ENCODE measurements at regions not wholly inside any gene's neighbourhood (a gene's known extent, or its start where the extent isn't known, plus 50 kb on each side); places are given as distances from the start of the nearest gene placed in this dataset.
"Not testable (repeated sequence)": the region's sequence is repeated elsewhere in the genome, so short reads cannot be mapped to it uniquely, and the experiment has no call there.

- Mint-ChIP-seq H3K4me3 (no peak overlapping the region), H3K4me1 (no peaks in the 10 kb centered on the region), H3K27ac (no peak overlapping the region), H3K27me3 (peaks cover 27% of the 10 kb centered on the region), H3K9me3 (no peaks in the 10 kb centered on the region)
- DNase-seq (no peak), ATAC-seq (no peak)
Measured at GRCh38 chr11:134949121-134950090, 537.4 kb upstream of the B3GAT1 start.

DNA sequence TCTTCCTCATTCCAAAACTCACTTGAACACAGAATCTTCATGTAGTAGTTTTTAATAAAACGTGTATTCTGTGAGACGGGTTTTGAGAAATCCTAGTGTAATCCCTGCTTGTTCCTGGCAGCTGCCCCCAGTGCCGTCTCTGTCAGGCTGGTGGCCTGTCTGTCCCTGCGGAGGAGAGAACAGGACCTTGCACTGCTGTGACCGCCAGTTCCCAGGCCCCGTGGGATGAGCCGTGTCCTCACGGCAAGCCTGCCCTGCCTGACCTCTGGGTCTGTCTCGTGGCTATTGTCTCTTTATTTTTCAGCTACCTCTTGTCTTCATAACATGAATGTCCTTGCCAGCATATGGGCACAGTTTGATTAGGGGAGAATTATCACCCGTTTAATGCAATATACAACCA is 535.5 kb upstream of the B3GAT1 start:
- DNase-seq, result no peak
- ATAC-seq, result no peak
- H3K4me3 Mint-ChIP-seq, result no peak overlapping the region
- H3K27ac Mint-ChIP-seq, result no peak overlapping the region
- no peaks in the 10 kb centered on the region for H3K4me1 Mint-ChIP-seq
- H3K9me3 Mint-ChIP-seq, result no peaks in the 10 kb centered on the region
- H3K27me3 Mint-ChIP-seq, result peaks cover 30% of the 10 kb centered on the region

- Mint-ChIP-seq H3K4me1 (no peaks in the 10 kb centered on the region), H3K9me3 (no peaks in the 10 kb centered on the region), H3K4me3 (no peak overlapping the region), H3K27me3 (peaks cover 22% of the 10 kb centered on the region), H3K27ac (no peak overlapping the region)
- DNase-seq (no peak), ATAC-seq (no peak)
Measured at GRCh38 chr11:134945993-134946392, 534.0 kb upstream of the B3GAT1 start.

DNA sequence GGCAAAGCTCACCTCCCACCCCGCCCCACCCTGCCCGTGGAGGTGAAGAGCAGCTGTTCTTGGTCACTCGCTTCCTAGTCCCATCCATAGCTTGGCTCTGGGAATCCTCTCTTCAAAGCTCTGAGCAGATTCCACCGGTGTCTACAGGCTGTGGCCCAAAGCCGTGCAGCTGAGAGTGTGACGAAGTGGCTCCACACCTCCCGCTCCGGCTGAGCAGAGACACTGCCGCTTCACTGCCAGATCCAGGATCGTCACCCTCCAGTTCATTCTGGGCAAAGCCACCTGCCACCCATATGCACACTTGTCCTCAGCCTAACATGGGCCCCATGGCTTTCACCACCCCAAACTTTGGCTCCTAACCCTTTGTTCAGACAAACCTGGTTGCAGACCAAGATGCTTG is 532.9 kb upstream of the B3GAT1 start:
- DNase-seq (no peak), ATAC-seq (no peak)
- Mint-ChIP-seq H3K27me3 (peaks cover 22% of the 10 kb centered on the region), H3K4me3 (no peak overlapping the region), H3K9me3 (no peaks in the 10 kb centered on the region), H3K27ac (no peak overlapping the region), H3K4me1 (no peaks in the 10 kb centered on the region)

- DNase-seq, result no peak
- H3K9me3 Mint-ChIP-seq, result no peaks in the 10 kb centered on the region
- H3K4me3 Mint-ChIP-seq, result no peak overlapping the region
- H3K27me3 Mint-ChIP-seq, result peaks cover 22% of the 10 kb centered on the region
- no peak for ATAC-seq
- no peaks in the 10 kb centered on the region for H3K4me1 Mint-ChIP-seq
- H3K27ac Mint-ChIP-seq, result no peak overlapping the region
Measured at GRCh38 chr11:134944131-134944530, 532.1 kb upstream of the B3GAT1 start.

GRCh38 chr11:134943544-134943943 is 531.5 kb upstream of the B3GAT1 start:
- Mint-ChIP-seq H3K9me3 (no peaks in the 10 kb centered on the region), H3K27ac (no peak overlapping the region), H3K27me3 (peaks cover 22% of the 10 kb centered on the region), H3K4me1 (no peaks in the 10 kb centered on the region), H3K4me3 (no peak overlapping the region)
- DNase-seq (no peak), ATAC-seq (no peak)

DNA sequence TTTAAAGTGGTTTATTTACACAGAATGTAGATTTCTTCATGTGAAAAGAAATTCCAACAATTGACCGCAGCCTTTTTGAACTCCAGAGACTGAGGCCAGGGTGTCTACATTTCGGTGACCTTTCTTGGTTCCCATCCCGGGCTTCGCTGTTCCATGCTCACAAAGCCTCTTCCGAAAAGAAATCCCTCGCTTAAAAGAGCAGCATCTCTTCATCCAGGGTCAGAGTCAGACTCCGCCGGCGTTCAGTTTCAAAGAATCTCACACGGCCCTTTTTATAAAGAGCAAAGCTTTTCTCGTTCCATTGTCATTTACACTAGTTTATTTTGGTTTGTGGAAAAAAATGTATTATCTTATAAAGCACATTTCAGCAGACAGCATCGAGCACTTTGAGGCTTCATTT is 530.6 kb upstream of the B3GAT1 start:
- H3K4me3 Mint-ChIP-seq, result no peak overlapping the region
- no peaks in the 10 kb centered on the region for H3K9me3 Mint-ChIP-seq
- H3K27ac Mint-ChIP-seq, result peak overlapping the region in 1 of 2 donors; percentile 19
- DNase-seq, result no peak
- no peak for ATAC-seq
- H3K4me1 Mint-ChIP-seq, result no peaks in the 10 kb centered on the region
- peaks cover 22% of the 10 kb centered on the region for H3K27me3 Mint-ChIP-seq

- ATAC-seq, H3K9me3 Mint-ChIP-seq, H3K27ac Mint-ChIP-seq, H3K4me3 Mint-ChIP-seq, H3K4me1 Mint-ChIP-seq, DNase-seq: not testable (repeated sequence)
- H3K27me3 Mint-ChIP-seq, result peaks cover 22% of the 10 kb centered on the region
Measured at GRCh38 chr11:134941936-134942600, 530.0 kb upstream of the B3GAT1 start.

GRCh38 chr11:134941326-134941725 is 529.3 kb upstream of the B3GAT1 start:
- Mint-ChIP-seq H3K27me3 (peaks cover 22% of the 10 kb centered on the region), H3K9me3 (no peaks in the 10 kb centered on the region), H3K4me3 (no peak overlapping the region), H3K4me1 (no peaks in the 10 kb centered on the region), H3K27ac (no peak overlapping the region)
- DNase-seq (no peak), ATAC-seq (no peak)

GRCh38 chr11:134940441-134941126 is 528.5 kb upstream of the B3GAT1 start:
- H3K4me3 Mint-ChIP-seq, result no peak overlapping the region
- no peaks in the 10 kb centered on the region for H3K4me1 Mint-ChIP-seq
- H3K27me3 Mint-ChIP-seq, result peaks cover 16% of the 10 kb centered on the region
- DNase-seq (no peak), ATAC-seq (no peak)
- no peaks in the 10 kb centered on the region for H3K9me3 Mint-ChIP-seq
- no peak overlapping the region for H3K27ac Mint-ChIP-seq

DNA sequence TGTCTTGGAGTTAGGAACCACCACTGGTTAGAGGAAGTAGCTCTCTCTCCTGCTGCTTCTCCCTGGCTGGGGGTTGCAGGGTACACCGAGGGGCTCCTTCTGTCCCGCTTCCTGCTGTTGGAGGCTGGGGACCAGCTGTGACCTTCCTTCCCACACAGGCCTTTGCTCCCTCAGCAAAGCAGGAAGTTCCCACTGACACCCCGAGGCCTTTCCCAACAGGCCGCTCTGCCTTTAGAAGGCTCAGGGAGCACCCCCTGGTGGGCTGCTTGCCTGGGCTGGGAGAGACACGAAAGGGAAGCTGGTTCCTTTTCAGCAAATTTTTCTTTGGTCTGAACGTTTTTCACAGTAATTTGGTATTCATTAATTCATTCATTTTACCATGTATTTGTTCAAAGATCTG is 527.9 kb upstream of the B3GAT1 start:
- Mint-ChIP-seq H3K9me3 (no peaks in the 10 kb centered on the region), H3K4me3 (no peak overlapping the region), H3K27me3 (peaks cover 13% of the 10 kb centered on the region), H3K27ac (no peak overlapping the region), H3K4me1 (no peaks in the 10 kb centered on the region)
- no peak for ATAC-seq
- DNase-seq, result no peak

- no peak for DNase-seq
- Mint-ChIP-seq H3K27ac (no peak overlapping the region), H3K27me3 (peaks cover 6% of the 10 kb centered on the region), H3K4me3 (no peak overlapping the region), H3K9me3 (no peaks in the 10 kb centered on the region), H3K4me1 (no peaks in the 10 kb centered on the region)
- ATAC-seq, result no peak
Measured at GRCh38 chr11:134939031-134939430, 527.0 kb upstream of the B3GAT1 start.

DNA sequence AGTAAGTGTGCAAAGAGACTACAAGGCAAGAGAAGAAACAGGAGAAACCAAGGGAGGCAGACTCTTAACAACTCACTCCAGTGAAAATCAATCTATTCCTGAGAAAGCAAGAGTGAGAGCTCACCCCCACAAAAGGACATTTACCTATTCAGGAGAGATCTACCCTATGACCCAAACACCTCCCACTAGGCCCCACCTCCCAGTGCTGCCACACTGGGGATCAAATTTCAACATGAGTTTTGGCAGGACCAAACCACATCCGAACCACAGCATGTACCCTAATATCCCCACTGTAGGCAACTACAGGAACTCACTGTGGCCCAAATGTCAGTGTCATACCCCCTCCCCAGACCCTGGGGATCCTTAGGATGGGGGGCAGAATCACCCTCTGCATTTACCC is 526.2 kb upstream of the B3GAT1 start:
- no peak overlapping the region for H3K4me3 Mint-ChIP-seq
- H3K9me3 Mint-ChIP-seq, result peaks cover 0 to 4% of the 10 kb centered on the region in 2 donors
- DNase-seq (no peak), ATAC-seq (no peak)
- no peaks in the 10 kb centered on the region for H3K4me1 Mint-ChIP-seq
- no peak overlapping the region for H3K27ac Mint-ChIP-seq
- H3K27me3 Mint-ChIP-seq, result no peaks in the 10 kb centered on the region

DNA sequence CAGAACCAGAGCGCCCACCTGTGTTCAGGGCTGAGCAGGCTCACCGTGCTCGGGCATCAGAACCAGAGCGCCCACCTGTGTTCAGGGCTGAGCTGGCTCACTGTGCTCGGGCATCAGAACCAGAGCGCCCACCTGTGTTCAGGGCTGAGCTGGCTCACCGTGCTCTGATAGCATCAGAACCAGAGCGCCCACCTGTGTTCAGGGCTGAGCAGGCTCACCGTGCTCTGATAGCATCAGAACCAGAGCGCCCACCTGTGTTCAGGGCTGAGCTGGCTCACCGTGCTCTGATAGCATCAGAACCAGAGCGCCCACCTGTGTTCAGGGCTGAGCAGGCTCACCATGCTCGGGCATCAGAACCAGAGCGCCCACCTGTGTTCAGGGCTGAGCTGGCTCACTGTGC is 525.2 kb upstream of the B3GAT1 start:
- H3K27ac Mint-ChIP-seq, DNase-seq, ATAC-seq, H3K27me3 Mint-ChIP-seq, H3K9me3 Mint-ChIP-seq, H3K4me1 Mint-ChIP-seq, H3K4me3 Mint-ChIP-seq: not testable (repeated sequence)

DNA sequence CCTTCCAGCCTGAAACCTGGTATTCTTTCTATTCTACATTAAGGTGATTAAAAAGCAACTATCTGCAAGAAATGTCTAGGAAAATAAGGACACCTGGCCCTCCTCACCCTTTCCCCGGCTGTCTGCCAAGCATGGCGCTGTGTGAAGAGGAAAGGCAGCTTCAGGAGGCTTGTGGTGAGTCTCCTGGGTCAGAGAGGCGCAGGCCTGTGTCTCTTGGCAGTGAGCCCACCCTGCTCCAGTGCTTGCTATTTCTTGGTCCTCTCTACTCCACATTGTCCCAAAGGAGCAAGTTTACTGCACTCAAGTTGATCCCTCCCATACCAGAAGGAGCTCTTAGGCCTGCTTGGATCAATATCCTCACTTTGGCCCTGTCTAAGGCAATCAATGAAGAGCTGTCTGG is 520.7 kb upstream of the B3GAT1 start:
- H3K27me3 Mint-ChIP-seq, result peaks cover 18% of the 10 kb centered on the region
- no peaks in the 10 kb centered on the region for H3K4me1 Mint-ChIP-seq
- no peak for DNase-seq

GRCh38 chr11:134925432-134925831 is 513.4 kb upstream of the B3GAT1 start:
- Mint-ChIP-seq H3K27ac (no peak overlapping the region), H3K9me3 (peaks cover 5 to 7% of the 10 kb centered on the region in 2 donors), H3K27me3 (peaks cover 37% of the 10 kb centered on the region), H3K4me3 (no peak overlapping the region), H3K4me1 (no peaks in the 10 kb centered on the region)
- DNase-seq (no peak), ATAC-seq (no peak)

More for the DNA sequence above, 520.7 kb upstream of the B3GAT1 start:
- Mint-ChIP-seq H3K4me3 (no peak overlapping the region), H3K27ac (no peak overlapping the region), H3K9me3 (peaks cover 0 to 7% of the 10 kb centered on the region in 2 donors)
- ATAC-seq, result no peak
